GM23338 (cell line): ENCODE measurements at regions not wholly inside any gene's neighbourhood (a gene's known extent, or its start where the extent isn't known, plus 50 kb on each side); places are given as distances from the start of the nearest gene placed in this dataset.

Experiments used
- CREB1 ChIP-seq: fragments of 250-450 bp; sonication (Bioruptor Pico); IDR thresholded peaks from 2 replicates; pipeline ENCODE4 v1.5.0; 2020; ENCODE audit warnings: low read depth, mild to moderate bottlenecking, moderate library complexity
- EZH2 ChIP-seq: fragments of 200-600 bp; sonication (generic); IDR thresholded peaks from one replicate; pipeline ENCODE4 v1.8.0; 2017; ENCODE audit warnings: antibody characterized with exemption, mild to moderate bottlenecking, low read depth; ENCODE audit not compliant: unreplicated experiment
- EZH2phosphoT487 ChIP-seq: fragments of 200-600 bp; sonication (generic); IDR thresholded peaks from one replicate; pipeline ENCODE4 v1.8.1; 2018; ENCODE audit warnings: antibody characterized with exemption; ENCODE audit not compliant: unreplicated experiment
- JUNB ChIP-seq: IDR thresholded peaks from one replicate; pipeline ENCODE4 v1.6.1; 2016; ENCODE audit warnings: antibody characterized with exemption; ENCODE audit not compliant: unreplicated experiment
- NANOG ChIP-seq: IDR thresholded peaks from 2 replicates; pipeline ENCODE4 v1.6.1; 2016; ENCODE audit warnings: antibody characterized with exemption, borderline replicate concordance
- POLR2AphosphoS5 ChIP-seq: IDR thresholded peaks from 2 replicates; pipeline ENCODE4 v1.6.1; 2016; ENCODE audit warnings: antibody characterized with exemption, low read depth
- REST ChIP-seq: IDR thresholded peaks from one replicate; pipeline ENCODE4 v1.6.1; 2018; ENCODE audit warnings: antibody characterized with exemption; ENCODE audit not compliant: unreplicated experiment
- STAT1 ChIP-seq: IDR thresholded peaks from one replicate; pipeline ENCODE4 v1.6.1; 2016; ENCODE audit warnings: antibody characterized with exemption; ENCODE audit not compliant: unreplicated experiment
- ZNF114 ChIP-seq: fragments of 250-450 bp; sonication (Bioruptor Pico); IDR thresholded peaks from 2 replicates; pipeline ENCODE4 v1.5.0; 2020; ENCODE audit warnings: mild to moderate bottlenecking, moderate library complexity
- ZNF331 ChIP-seq: fragments of 250-450 bp; sonication (Bioruptor Pico); IDR thresholded peaks from 2 replicates; pipeline ENCODE4 v1.5.0; 2020; ENCODE audit warnings: low read depth, mild to moderate bottlenecking, moderate library complexity
- ZNF462 ChIP-seq: fragments of 250-450 bp; sonication (Bioruptor Pico); IDR thresholded peaks from 2 replicates; pipeline ENCODE4 v1.5.0; 2020; ENCODE audit warnings: mild to moderate bottlenecking, moderate library complexity
- TF ChIP-seq, protein P1 (sequence below), 2 experiments: fragments of 200-600 bp in 1 of 2; sonication (generic) in 1 of 2; conservative IDR thresholded peaks; 2 replicates each; pipeline versions ENCODE4 v1.5.1 to v1.6.1; 2016 to 2017; ENCODE audit warnings: antibody characterized with exemption in 2 of 2, low read depth in 2 of 2, mild to moderate bottlenecking in 2 of 2, moderate library complexity in 1 of 2
- TF ChIP-seq, protein P2 (sequence below): IDR thresholded peaks from 2 replicates; pipeline ENCODE4 v1.6.1; 2016; ENCODE audit warnings: antibody characterized with exemption

DNA sequence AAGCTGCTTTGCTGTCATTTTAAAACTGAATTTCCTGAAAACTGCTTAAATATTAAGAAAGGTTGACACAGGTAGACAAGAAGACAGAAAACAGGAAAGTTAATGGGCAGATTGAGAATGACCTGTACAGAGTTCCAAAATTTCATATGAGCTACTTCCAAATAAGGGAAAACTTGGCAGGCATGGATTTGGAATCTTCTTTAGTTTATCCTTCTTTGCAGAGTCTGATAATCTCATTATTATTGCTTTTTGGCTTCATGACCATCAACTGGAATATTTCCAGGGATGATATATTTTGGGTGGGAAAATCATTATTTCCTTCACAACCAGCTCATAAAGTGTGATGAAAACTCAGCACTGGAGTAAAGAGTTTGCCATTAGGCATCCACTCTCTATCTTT, 346.5 kb upstream of the NPVF start:
- TF ChIP-seq, protein P1, sequence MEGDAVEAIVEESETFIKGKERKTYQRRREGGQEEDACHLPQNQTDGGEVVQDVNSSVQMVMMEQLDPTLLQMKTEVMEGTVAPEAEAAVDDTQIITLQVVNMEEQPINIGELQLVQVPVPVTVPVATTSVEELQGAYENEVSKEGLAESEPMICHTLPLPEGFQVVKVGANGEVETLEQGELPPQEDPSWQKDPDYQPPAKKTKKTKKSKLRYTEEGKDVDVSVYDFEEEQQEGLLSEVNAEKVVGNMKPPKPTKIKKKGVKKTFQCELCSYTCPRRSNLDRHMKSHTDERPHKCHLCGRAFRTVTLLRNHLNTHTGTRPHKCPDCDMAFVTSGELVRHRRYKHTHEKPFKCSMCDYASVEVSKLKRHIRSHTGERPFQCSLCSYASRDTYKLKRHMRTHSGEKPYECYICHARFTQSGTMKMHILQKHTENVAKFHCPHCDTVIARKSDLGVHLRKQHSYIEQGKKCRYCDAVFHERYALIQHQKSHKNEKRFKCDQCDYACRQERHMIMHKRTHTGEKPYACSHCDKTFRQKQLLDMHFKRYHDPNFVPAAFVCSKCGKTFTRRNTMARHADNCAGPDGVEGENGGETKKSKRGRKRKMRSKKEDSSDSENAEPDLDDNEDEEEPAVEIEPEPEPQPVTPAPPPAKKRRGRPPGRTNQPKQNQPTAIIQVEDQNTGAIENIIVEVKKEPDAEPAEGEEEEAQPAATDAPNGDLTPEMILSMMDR (conservative IDR thresholded peaks at IDR 0.05; ENCODE audit: low read depth in 2 of 2), result no peak
- no peak for TF ChIP-seq POLR2AphosphoS5
- TF ChIP-seq EZH2, result no peak
- TF ChIP-seq REST, result no peak
- no peak for TF ChIP-seq EZH2phosphoT487
- no peak for TF ChIP-seq JUNB
- no peak for TF ChIP-seq ZNF114 (CRISPR knock-in tag)
- TF ChIP-seq CREB1 (CRISPR knock-in tag), result no peak
- no peak for TF ChIP-seq ZNF331 (CRISPR knock-in tag)
- TF ChIP-seq, protein P2, sequence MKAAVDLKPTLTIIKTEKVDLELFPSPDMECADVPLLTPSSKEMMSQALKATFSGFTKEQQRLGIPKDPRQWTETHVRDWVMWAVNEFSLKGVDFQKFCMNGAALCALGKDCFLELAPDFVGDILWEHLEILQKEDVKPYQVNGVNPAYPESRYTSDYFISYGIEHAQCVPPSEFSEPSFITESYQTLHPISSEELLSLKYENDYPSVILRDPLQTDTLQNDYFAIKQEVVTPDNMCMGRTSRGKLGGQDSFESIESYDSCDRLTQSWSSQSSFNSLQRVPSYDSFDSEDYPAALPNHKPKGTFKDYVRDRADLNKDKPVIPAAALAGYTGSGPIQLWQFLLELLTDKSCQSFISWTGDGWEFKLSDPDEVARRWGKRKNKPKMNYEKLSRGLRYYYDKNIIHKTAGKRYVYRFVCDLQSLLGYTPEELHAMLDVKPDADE, result no peak
- TF ChIP-seq NANOG, result no peak
- TF ChIP-seq STAT1, result no peak
- TF ChIP-seq ZNF462 (CRISPR knock-in tag), result no peak
